Activated T-helper 2 cell treated with anti-CD3 and anti-CD28 coated beads, Interferon-gamma antibody, Interleukin-2, Interleukin-4, amounts not matched to agents 10 μg/mL and 5 μg/mL and 100 μg/mL, durations not matched to agents 14 hours and 24 hours and 36 hours (primary cell): ENCODE measurements at regions not wholly inside any gene's neighbourhood (a gene's known extent, or its start where the extent isn't known, plus 50 kb on each side); places are given as distances from the start of the nearest gene placed in this dataset.

Experiments used
- DNase-seq: peaks from one replicate; pipeline ENCODE4 v3.0.0; 2021; ENCODE audit warnings: low spot score
- H3K27ac Mint-ChIP-seq: one replicate; pipeline ENCODE4 v1.8.0; 2021; ENCODE audit warnings: mixed read lengths
- H3K27me3 Mint-ChIP-seq: one replicate; pipeline ENCODE4 v1.8.0; 2021; ENCODE audit warnings: low read depth, mixed read lengths
- H3K36me3 Mint-ChIP-seq: one replicate; pipeline ENCODE4 v1.8.0; 2021; ENCODE audit warnings: low read depth, mixed read lengths
- H3K4me1 Mint-ChIP-seq: one replicate; pipeline ENCODE4 v1.8.0; 2021; ENCODE audit warnings: low read depth, mixed read lengths
- H3K4me3 Mint-ChIP-seq: one replicate; pipeline ENCODE4 v1.8.0; 2021; ENCODE audit warnings: low read depth, mild to moderate bottlenecking, moderate library complexity, mixed read lengths
- H3K9me3 Mint-ChIP-seq: one replicate; pipeline ENCODE4 v1.8.0; 2021; ENCODE audit warnings: mixed read lengths
- intact Hi-C: fragments of 100-400 bp; cut with micrococcal nuclease; formaldehyde crosslinking; loops from one replicate; pipeline ENCODE4 v1.15.1; 2023

DNA sequence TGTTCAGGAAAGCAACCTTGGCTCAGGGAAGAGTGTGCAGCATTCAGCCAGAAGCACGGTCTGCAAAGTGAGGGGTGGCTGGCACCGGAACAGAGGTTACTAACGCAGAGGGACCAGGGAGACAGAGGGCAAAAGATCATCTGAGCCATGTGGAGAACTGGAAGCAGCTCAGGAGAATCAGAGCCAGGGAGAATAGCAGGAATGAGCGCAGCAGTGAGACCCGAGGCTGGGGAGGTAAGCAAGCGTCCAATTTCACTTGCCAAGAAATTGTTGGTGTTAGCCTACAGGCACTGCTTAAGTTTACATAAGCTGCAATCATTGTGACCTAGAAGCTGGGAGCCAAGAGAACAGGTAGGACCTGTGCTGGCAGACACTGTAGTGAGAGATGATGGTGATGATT is 372.6 kb upstream of the POU3F3 start:
- Mint-ChIP-seq H3K36me3 (no peaks in the 10 kb centered on the region), H3K27me3 (no peaks in the 10 kb centered on the region), H3K4me1 (no peaks in the 10 kb centered on the region), H3K4me3 (no peak overlapping the region), H3K9me3 (no peaks in the 10 kb centered on the region), H3K27ac (no peak overlapping the region)
- no peak for DNase-seq
- intact Hi-C loops, result no loop called here

DNA sequence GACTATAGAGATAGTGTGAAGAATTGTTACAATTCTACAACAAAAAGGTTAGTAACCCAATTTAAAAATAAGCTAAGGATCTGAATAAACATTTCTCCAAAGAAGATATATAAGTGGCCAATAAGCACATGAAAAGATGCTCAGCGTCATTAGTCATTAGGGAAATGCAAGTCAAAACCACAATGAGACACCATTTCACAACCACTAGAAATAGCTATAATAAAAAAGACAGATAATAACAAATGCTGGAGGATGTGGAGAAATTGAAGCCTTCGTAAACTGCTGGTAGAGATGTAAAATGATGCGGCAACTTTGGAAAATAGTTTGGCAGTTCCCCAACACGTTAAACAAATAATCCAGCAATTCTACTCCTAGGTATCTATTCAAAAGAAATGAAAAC is 366.5 kb upstream of the POU3F3 start:
- intact Hi-C loops, result no loop called here
- H3K27ac Mint-ChIP-seq, result no peak overlapping the region
- H3K36me3 Mint-ChIP-seq, result no peaks in the 10 kb centered on the region
- H3K4me1 Mint-ChIP-seq, result no peaks in the 10 kb centered on the region
- H3K4me3 Mint-ChIP-seq, result no peak overlapping the region
- no peaks in the 10 kb centered on the region for H3K27me3 Mint-ChIP-seq
- no peak for DNase-seq
- no peaks in the 10 kb centered on the region for H3K9me3 Mint-ChIP-seq

DNA sequence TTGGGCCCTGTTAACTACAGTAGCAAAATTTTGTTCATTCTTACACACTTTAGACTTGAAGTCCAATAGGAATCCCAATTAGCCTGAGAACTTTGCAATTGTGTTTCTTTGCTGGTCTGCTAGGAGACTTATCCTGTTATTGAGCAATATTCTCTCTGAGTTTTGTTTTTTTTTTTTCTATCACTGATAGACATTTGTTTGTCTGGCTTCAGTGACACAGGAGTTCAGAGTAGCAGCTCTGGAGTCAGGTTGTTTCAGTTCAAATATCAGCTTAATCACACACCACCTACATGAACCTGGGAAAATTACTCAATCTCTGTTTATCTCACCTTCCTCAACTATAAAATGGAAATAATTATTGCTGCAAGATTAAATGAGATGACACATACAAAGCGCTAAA is 360.2 kb upstream of the POU3F3 start:
- Mint-ChIP-seq H3K4me1 (no peaks in the 10 kb centered on the region), H3K36me3 (no peaks in the 10 kb centered on the region), H3K9me3 (no peaks in the 10 kb centered on the region), H3K27me3 (no peaks in the 10 kb centered on the region), H3K4me3 (no peak overlapping the region), H3K27ac (no peak overlapping the region)
- intact Hi-C loops, result no loop called here
- DNase-seq, result no peak

DNA sequence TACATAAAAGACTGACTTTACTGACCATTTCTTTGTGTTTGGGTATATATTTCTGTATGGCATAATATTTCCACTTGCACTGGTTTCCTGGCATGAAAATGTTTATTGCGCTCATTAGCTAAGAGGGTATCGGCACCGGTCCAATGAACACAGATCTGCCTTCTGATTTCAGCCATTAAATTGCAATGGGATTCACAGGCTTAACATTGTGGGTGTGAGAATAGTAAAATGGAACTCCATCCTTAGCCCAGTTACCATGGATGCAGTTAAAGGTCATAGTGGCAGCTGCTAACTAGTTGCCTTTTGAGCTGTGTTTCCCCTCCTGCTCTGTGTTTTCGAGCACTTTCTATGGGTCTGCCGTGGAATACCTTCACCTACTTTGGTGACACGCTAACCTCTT is 352.6 kb upstream of the POU3F3 start:
- Mint-ChIP-seq H3K4me1 (no peaks in the 10 kb centered on the region), H3K27me3 (no peaks in the 10 kb centered on the region), H3K4me3 (no peak overlapping the region), H3K9me3 (no peaks in the 10 kb centered on the region), H3K27ac (no peak overlapping the region), H3K36me3 (no peaks in the 10 kb centered on the region)
- DNase-seq, result no peak
- intact Hi-C loops, result no loop called here

DNA sequence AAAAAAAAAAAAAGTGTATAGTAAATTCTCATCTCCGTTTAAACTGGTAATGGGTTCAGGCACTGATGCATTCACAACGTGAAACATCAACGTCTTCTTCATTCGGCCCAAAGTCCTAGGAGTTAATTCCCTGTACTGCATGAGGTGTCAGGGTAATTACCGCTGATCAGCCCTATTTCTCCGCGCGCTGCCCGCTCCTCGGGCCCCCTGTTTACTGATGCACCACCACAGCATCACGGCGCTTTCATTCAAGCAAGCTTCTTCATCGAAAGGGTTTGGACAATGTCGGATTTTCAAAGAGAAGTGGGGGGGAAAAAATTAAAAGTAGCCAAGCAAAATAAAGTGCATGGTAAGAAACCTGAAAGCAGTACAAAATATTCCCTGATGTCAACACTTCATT is 352.0 kb upstream of the POU3F3 start:
- no peaks in the 10 kb centered on the region for H3K9me3 Mint-ChIP-seq
- H3K4me1 Mint-ChIP-seq, result no peaks in the 10 kb centered on the region
- DNase-seq, result no peak
- no peak overlapping the region for H3K4me3 Mint-ChIP-seq
- H3K27ac Mint-ChIP-seq, result no peak overlapping the region
- no peaks in the 10 kb centered on the region for H3K27me3 Mint-ChIP-seq
- intact Hi-C loops, result no loop called here
- H3K36me3 Mint-ChIP-seq, result no peaks in the 10 kb centered on the region

DNA sequence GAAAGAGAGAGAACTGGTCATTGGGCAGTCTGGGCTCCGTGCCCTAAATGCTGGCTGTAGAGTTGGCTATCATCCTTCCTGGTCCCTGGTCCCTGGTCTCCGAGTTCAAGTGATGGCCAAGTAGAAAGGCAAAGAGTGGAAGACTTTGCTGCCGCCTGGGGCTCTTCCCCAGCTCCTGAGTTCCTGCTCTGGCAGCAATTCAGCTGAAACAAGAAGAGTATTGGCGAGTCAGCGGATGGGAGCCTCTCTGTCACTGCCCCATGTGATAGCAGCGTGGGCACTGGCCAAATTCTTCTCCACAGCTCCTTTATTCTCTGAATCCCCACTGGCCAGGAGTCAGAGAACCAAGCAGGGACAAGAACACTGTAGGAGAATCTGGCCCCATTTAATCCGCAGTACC is 351.0 kb upstream of the POU3F3 start:
- Mint-ChIP-seq H3K27ac (no peak overlapping the region), H3K36me3 (no peaks in the 10 kb centered on the region), H3K4me3 (no peak overlapping the region), H3K9me3 (no peaks in the 10 kb centered on the region), H3K27me3 (no peaks in the 10 kb centered on the region), H3K4me1 (no peaks in the 10 kb centered on the region)
- no peak for DNase-seq
- intact Hi-C loops, result no loop called here

DNA sequence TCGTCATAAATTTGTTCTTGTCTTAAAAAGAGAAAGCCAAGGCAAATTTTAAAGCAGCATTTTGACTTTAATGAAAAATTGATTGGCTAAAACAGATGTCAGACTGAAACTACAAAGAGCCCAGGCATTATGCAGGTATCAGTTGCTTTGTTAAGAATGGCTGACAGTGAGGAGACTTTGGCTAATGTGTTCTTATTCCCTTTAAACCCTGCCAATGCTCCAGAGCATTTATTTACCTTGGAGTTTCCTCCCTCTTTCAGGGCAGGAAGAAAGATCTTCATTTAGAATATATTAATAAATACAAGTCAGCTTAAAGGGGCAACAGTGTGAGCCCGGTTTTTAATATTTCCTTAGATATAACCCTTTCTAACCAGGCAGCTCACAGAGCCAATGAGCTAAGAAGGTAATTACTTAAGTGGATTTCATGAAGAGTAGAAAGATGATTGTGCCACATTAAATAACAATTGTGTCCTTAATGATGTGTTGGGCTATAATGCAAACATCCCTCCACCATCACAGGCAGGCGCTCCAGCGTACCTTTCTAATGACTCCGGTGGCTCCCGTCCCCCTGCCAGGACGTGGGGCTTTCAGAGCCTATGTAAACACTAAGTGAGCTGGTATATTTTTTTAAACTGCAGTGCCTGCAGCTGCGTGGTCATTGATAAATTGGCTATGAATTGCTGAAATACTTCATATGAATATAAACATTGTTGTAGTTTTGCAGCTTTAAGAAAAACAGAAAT is 349.4 kb upstream of the POU3F3 start:
- no peak overlapping the region for H3K27ac Mint-ChIP-seq
- DNase-seq, result no peak
- H3K9me3 Mint-ChIP-seq, result no peaks in the 10 kb centered on the region
- H3K27me3 Mint-ChIP-seq, result no peaks in the 10 kb centered on the region
- intact Hi-C loops, result no loop called here
- no peaks in the 10 kb centered on the region for H3K36me3 Mint-ChIP-seq
- H3K4me3 Mint-ChIP-seq, result no peak overlapping the region
- no peaks in the 10 kb centered on the region for H3K4me1 Mint-ChIP-seq

DNA sequence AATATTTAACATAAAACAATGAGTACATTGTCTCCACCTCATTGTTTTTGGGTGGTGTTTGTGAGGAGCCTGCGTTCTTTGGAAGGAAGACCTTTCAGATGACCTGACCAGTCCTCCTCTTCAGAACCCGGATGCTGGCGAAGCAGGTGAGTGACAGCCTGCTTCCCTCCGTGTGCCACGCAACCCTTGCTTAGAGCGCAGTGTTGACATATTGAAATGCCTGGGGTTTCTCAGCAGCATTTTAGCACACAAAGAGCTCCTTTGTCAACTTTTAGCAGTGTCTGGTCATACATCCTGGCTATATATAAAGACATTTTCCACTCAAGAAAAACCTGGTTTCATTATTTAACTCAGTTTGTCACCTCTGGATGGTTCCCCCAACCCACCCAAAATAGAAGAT is 335.7 kb upstream of the POU3F3 start:
- intact Hi-C loops, result no loop called here
- no peaks in the 10 kb centered on the region for H3K27me3 Mint-ChIP-seq
- no peaks in the 10 kb centered on the region for H3K4me1 Mint-ChIP-seq
- no peaks in the 10 kb centered on the region for H3K9me3 Mint-ChIP-seq
- no peaks in the 10 kb centered on the region for H3K36me3 Mint-ChIP-seq
- no peak overlapping the region for H3K27ac Mint-ChIP-seq
- no peak for DNase-seq
- H3K4me3 Mint-ChIP-seq, result no peak overlapping the region

DNA sequence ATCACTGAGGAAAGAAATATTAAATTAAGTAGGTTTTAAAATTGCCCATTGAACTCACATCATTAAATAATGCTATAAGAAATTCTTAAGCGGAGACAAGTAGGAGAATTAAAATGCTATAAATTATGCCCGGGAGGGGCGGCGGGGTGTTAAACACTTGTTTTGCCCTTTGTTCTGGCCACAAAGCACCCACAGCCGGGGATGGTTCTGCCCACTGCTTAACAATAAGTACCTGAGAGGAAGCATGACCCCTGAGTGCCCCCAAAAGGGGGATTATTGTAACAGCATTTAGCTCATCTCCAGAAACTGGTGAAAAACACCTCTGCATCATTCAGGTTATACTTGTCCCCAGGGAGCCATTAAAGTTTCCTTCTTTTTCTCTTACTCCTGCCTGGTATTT is 332.7 kb upstream of the POU3F3 start:
- intact Hi-C loops, result no loop called here
- H3K27me3 Mint-ChIP-seq, result no peaks in the 10 kb centered on the region
- no peak overlapping the region for H3K27ac Mint-ChIP-seq
- no peaks in the 10 kb centered on the region for H3K9me3 Mint-ChIP-seq
- H3K4me1 Mint-ChIP-seq, result no peaks in the 10 kb centered on the region
- DNase-seq, result no peak
- H3K36me3 Mint-ChIP-seq, result no peaks in the 10 kb centered on the region
- H3K4me3 Mint-ChIP-seq, result no peak overlapping the region

DNA sequence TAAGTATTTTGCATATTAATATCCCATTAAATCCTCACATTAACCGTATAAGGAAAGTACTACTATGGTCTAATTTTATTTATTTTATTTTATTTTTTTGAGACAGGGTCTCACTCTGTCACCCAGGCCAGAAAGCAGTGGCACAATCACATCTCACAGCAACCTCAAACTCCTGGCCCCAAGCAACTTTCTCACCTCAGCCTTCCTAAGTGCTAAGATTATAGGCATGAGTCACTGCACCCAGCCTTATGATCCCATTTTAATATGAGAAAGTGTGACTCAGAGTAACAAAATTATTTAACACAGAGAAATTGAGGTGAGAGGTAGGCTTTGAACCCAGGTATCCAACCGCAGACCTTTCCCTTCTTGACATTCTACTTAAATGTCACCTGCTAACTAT is 330.0 kb upstream of the POU3F3 start:
- Mint-ChIP-seq H3K9me3 (no peaks in the 10 kb centered on the region), H3K4me1 (no peaks in the 10 kb centered on the region)
- no peak for DNase-seq

DNA sequence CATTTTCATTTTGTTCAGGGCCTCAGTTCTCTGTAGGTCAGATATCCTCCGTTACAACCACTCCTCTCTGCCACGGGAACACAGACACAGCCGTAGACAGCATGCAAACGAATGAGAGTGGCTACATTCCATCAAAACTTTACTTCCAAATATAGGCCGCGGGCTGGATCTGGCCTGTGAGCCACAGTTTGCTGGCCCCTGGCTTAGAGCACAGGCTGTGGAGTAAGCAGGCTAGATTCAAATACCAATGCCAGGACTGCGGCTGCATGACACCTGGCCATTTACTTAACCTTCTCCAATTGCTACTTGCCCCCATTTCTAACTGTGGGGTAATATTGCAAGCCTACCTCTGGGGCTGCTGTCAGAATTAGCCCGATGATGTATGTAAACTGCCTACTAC is 325.8 kb upstream of the POU3F3 start:
- no peak for DNase-seq
- Mint-ChIP-seq H3K9me3 (no peaks in the 10 kb centered on the region), H3K36me3 (no peaks in the 10 kb centered on the region), H3K4me3 (no peak overlapping the region), H3K4me1 (no peaks in the 10 kb centered on the region), H3K27me3 (no peaks in the 10 kb centered on the region), H3K27ac (no peak overlapping the region)
- intact Hi-C loops, result no loop called here

More for the DNA sequence above, 330.0 kb upstream of the POU3F3 start:
- Mint-ChIP-seq H3K27me3 (no peaks in the 10 kb centered on the region), H3K27ac (no peak overlapping the region), H3K4me3 (no peak overlapping the region), H3K36me3 (no peaks in the 10 kb centered on the region)
- intact Hi-C loops, result no loop called here

DNA sequence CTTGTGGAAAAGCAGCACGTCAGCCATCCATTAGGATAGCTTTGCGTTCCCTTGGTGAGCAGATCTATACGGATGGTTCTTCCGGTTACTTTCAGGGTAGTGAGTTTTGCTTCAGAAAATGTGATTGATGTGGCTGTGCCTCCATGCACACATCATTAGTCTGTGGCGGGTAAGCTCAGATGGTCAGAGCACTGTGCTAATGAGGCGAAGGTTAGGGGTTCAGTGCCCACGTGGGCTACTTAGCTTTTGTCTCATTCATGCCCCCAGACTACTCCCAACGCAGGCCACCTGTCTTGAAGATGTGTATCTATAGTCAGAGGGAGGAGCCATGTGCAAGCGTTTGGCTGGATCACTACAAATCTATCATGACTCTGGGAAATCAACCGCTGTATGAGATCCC is 322.8 kb upstream of the POU3F3 start:
- Mint-ChIP-seq H3K27ac (no peak overlapping the region), H3K36me3 (no peaks in the 10 kb centered on the region), H3K4me3 (no peak overlapping the region), H3K4me1 (no peaks in the 10 kb centered on the region), H3K27me3 (no peaks in the 10 kb centered on the region), H3K9me3 (no peaks in the 10 kb centered on the region)
- intact Hi-C loops, result no loop called here
- DNase-seq, result no peak

DNA sequence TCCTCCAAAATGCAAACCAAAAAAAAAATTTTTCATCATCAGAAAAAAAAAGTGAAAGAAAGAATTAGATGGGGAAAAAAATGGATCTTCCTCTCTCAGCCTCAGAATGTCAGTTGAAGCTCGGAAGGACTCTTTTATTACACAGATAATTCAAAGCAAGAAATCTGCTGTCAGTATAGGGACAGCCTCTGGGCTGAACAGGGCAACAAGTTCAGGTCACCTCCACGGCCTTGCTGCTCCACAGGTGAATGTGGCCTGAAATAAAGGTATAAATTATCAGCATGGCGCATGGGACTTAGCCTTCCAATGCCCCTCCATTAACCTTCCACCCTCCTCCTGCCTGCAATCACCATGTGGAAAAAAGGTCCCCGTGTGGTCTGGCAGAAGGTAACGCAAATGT is 316.8 kb upstream of the POU3F3 start:
- intact Hi-C loops, result no loop called here
- Mint-ChIP-seq H3K4me3 (no peak overlapping the region), H3K36me3 (no peaks in the 10 kb centered on the region)

DNA sequence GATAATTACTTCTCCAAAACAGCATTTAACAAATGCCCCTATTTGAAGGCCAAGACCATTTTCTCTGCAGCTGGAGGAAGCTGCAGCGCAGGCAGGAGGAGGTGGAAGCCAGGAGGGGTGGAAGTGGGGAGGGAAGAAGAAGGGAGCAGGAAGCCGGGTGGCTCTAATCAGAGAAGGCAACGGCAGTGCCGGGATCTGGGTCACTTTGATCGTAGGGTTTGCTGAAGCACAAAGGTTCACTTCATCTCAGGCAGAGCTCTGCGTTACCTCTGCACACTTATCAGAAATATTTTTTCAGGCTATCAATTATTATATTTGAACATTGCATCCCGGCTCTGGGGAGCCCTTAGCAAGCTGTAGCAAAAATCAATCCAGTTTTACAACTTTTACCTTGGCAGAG is 315.8 kb upstream of the POU3F3 start:
- Mint-ChIP-seq H3K27ac (no peak overlapping the region), H3K4me3 (no peak overlapping the region), H3K36me3 (no peaks in the 10 kb centered on the region), H3K9me3 (no peaks in the 10 kb centered on the region), H3K4me1 (no peaks in the 10 kb centered on the region), H3K27me3 (no peaks in the 10 kb centered on the region)
- DNase-seq, result no peak
- intact Hi-C loops, result no loop called here

More for the DNA sequence above, 316.8 kb upstream of the POU3F3 start:
- Mint-ChIP-seq H3K27me3 (no peaks in the 10 kb centered on the region), H3K9me3 (no peaks in the 10 kb centered on the region), H3K4me1 (no peaks in the 10 kb centered on the region), H3K27ac (no peak overlapping the region)
- DNase-seq, result no peak
